ENCODE measurements at regions not wholly inside any gene's neighbourhood (a gene's known extent, or its start where the extent isn't known, plus 50 kb on each side); places are given as distances from the start of the nearest gene placed in this dataset.

DNA sequence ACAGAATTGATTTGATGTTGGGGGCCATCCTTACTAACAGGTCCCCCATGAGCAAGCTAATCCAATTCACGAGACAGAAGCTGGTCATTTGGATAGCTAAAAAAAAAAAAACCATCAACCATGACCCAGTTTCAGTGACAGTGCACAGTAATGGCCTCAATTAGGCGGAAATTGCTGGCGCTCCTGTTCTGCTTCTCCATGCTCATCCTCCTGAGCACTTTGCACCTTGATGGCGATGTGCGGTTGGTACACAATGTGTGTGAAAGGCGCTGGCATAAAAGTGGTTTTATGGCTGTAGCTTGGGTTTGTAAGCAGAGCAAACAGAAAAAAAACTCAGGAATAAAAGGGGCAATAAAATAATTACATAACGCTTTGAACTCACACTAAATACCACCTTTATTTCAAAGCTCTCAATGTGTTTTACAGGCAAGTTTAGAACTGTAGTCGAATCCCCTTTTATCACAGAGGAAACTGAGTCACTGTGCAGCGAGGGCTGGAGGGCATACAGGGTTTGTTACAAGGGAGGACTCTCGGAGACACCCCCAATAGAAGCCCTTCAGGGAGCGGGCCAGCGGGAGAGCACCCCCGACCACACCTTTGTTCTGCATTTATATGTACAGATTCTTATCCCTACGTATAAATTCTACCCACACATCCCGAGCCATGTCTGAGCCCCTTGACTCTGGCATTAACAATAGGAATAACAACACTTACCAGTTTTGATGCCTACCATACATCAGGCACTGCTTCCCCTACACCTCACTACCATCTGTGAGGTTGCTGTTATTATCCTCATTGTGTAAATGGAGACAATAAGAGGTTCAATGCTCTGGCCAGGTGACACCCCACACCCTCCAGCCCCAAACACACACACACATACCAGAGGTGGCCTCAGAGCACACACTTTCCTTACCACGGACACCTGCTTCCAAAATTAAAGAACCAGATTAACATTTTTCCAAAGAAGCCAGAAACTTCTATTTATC is 213.5 kb upstream of the IRF2BP2 start:
- Histone ChIP-seq H3K79me2 (ENCODE audit: control insufficient read depth, insufficient read depth, low read length) (no peaks in the 10 kb centered on the region), H3K27ac (ENCODE audit: low read length in 2 of 2) (no peak overlapping the region), H3K4me3 (ENCODE audit: control extremely low read depth in 1 of 5, extremely low read depth in 1 of 5, insufficient read depth in 1 of 5, low read depth in 2 of 5, low read length in 4 of 5) (no peak overlapping the region), H3K36me3 (replicated peaks in 1 of 2; ENCODE audit: control extremely low read depth in 1 of 2, control insufficient read depth in 1 of 2, extremely low read depth in 1 of 2, insufficient read depth in 2 of 2, low read length in 1 of 2) (no peaks in the 10 kb centered on the region), H3K4me2 (replicated peaks; ENCODE audit: low read depth, low read length, poor library complexity, severe bottlenecking) (no peak overlapping the region), H2AFZ (ENCODE audit: insufficient read depth, low read depth, low read length, poor library complexity, severe bottlenecking) (no peak overlapping the region), H3K9ac (ENCODE audit: low read length) (no peak overlapping the region), H3K4me1 (ENCODE audit: control insufficient read depth in 2 of 2, insufficient read depth in 2 of 2, low read length in 2 of 2) (no peaks in the 10 kb centered on the region), H4K20me1 (ENCODE audit: control insufficient read depth, insufficient read depth, low read length, poor library complexity, severe bottlenecking) (no peaks in the 10 kb centered on the region), H3K27me3 (replicated peaks in 1 of 4; ENCODE audit: control extremely low read depth in 1 of 4, control insufficient read depth in 3 of 4, insufficient read depth in 4 of 4, low read length in 3 of 4) (no peaks in the 10 kb centered on the region), H3K9me3 (ENCODE audit: control extremely low read depth in 1 of 3, control insufficient read depth in 2 of 3, insufficient read depth in 1 of 3, low read length in 2 of 3) (no peaks in the 10 kb centered on the region)
- Mint-ChIP-seq H3K9me3 (ENCODE audit: insufficient read depth) (no peaks in the 10 kb centered on the region), H3K27me3 (peaks cover 5% of the 10 kb centered on the region), H3K4me3 (no peak overlapping the region), H3K4me1 (no peaks in the 10 kb centered on the region), H3K27ac (no peak overlapping the region)
- ChIA-PET POLR2A (interaction anchor here (0.7 kb wide), 1 partner anchor 84 kb away, joined by 7 read pairs; no protein-coding TSS in a partner anchor), CTCF (no interaction called here)
- intact Hi-C loops (cut with micrococcal nuclease) = no loop called here
- ATAC-seq (ENCODE audit: low read depth) (no peak), DNase-seq (no peak)
- 90% methylated on average over 4 of the region's 16 CpGs for WGBS (ENCODE audit: insufficient coverage)
- TF ChIP-seq EZH2 (IDR thresholded peaks at IDR 0.05; ENCODE audit: borderline replicate concordance, insufficient read depth, low read depth, low read length, poor library complexity, severe bottlenecking) = no peak
- TF ChIP-seq, protein P1, sequence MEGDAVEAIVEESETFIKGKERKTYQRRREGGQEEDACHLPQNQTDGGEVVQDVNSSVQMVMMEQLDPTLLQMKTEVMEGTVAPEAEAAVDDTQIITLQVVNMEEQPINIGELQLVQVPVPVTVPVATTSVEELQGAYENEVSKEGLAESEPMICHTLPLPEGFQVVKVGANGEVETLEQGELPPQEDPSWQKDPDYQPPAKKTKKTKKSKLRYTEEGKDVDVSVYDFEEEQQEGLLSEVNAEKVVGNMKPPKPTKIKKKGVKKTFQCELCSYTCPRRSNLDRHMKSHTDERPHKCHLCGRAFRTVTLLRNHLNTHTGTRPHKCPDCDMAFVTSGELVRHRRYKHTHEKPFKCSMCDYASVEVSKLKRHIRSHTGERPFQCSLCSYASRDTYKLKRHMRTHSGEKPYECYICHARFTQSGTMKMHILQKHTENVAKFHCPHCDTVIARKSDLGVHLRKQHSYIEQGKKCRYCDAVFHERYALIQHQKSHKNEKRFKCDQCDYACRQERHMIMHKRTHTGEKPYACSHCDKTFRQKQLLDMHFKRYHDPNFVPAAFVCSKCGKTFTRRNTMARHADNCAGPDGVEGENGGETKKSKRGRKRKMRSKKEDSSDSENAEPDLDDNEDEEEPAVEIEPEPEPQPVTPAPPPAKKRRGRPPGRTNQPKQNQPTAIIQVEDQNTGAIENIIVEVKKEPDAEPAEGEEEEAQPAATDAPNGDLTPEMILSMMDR (IDR thresholded peaks at IDR 0.05) = no peak

DNA sequence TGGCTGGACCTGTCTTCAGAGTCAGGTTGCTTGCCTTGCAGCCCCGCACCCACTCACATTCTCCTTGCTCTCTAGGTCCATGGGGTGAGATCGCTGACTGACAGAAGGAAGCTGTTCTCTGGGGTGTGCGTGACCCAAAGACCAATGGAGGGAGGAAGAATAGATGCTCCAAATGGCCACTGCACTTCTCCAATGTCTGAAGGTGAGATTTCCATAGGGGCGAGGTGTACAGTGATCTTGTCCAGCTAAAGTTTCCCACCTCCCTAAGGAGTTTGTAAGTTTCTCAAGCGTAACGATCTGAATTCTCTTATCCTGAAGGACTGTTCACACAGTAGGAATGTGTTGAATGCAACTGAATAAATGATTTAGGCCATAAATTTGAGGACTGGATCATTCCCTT is 211.9 kb upstream of the IRF2BP2 start:
- H3K27ac ChIP-seq (ENCODE audit: low read length in 2 of 2) = no peak overlapping the region
- H3K27me3 Mint-ChIP-seq = no peaks in the 10 kb centered on the region
- H3K4me2 ChIP-seq (replicated peaks; ENCODE audit: low read depth, low read length, poor library complexity, severe bottlenecking) = no peak overlapping the region
- no peaks in the 10 kb centered on the region for H3K36me3 ChIP-seq (replicated peaks in 1 of 2; ENCODE audit: control extremely low read depth in 1 of 2, control insufficient read depth in 1 of 2, extremely low read depth in 1 of 2, insufficient read depth in 2 of 2, low read length in 1 of 2)
- H3K4me1 ChIP-seq (ENCODE audit: control insufficient read depth in 2 of 2, insufficient read depth in 2 of 2, low read length in 2 of 2) = no peaks in the 10 kb centered on the region
- no peaks in the 10 kb centered on the region for H3K79me2 ChIP-seq (ENCODE audit: control insufficient read depth, insufficient read depth, low read length)
- H4K20me1 ChIP-seq (ENCODE audit: control insufficient read depth, insufficient read depth, low read length, poor library complexity, severe bottlenecking) = no peaks in the 10 kb centered on the region
- WGBS (ENCODE audit: insufficient coverage) = 92% methylated on average over 2 of the region's 6 CpGs
- no peak for ATAC-seq (ENCODE audit: low read depth)
- no peaks in the 10 kb centered on the region for H3K9me3 Mint-ChIP-seq (ENCODE audit: insufficient read depth)
- no peaks in the 10 kb centered on the region for H3K4me1 Mint-ChIP-seq
- TF ChIP-seq EZH2 (IDR thresholded peaks at IDR 0.05; ENCODE audit: borderline replicate concordance, insufficient read depth, low read depth, low read length, poor library complexity, severe bottlenecking) = no peak
- TF ChIP-seq, protein P1 (IDR thresholded peaks at IDR 0.05) = no peak
- DNase-seq = no peak
- no peak overlapping the region for H2AFZ ChIP-seq (ENCODE audit: insufficient read depth, low read depth, low read length, poor library complexity, severe bottlenecking)
- H3K27me3 ChIP-seq (replicated peaks in 1 of 4; ENCODE audit: control extremely low read depth in 1 of 4, control insufficient read depth in 3 of 4, insufficient read depth in 4 of 4, low read length in 3 of 4) = no peaks in the 10 kb centered on the region
- no peak overlapping the region for H3K4me3 Mint-ChIP-seq
- ChIA-PET POLR2A (no interaction called here), CTCF (interaction anchor here (1.0 kb wide), 1 partner anchor 211 kb away, joined by 4 read pairs; no protein-coding TSS in a partner anchor)
- no peak overlapping the region for H3K4me3 ChIP-seq (ENCODE audit: control extremely low read depth in 1 of 5, extremely low read depth in 1 of 5, insufficient read depth in 1 of 5, low read depth in 2 of 5, low read length in 4 of 5)
- H3K9ac ChIP-seq (ENCODE audit: low read length) = no peak overlapping the region
- H3K9me3 ChIP-seq (ENCODE audit: control extremely low read depth in 1 of 3, control insufficient read depth in 2 of 3, insufficient read depth in 1 of 3, low read length in 2 of 3) = no peaks in the 10 kb centered on the region
- H3K27ac Mint-ChIP-seq = no peak overlapping the region
- intact Hi-C loops (cut with micrococcal nuclease) = no loop called here
